ENCODE measurements at regions not wholly inside any gene's neighbourhood (a gene's known extent, or its start where the extent isn't known, plus 50 kb on each side); places are given as distances from the start of the nearest gene placed in this dataset.
"Not testable (repeated sequence)": the region's sequence is repeated elsewhere in the genome, so short reads cannot be mapped to it uniquely, and the experiment has no call there.

DNA sequence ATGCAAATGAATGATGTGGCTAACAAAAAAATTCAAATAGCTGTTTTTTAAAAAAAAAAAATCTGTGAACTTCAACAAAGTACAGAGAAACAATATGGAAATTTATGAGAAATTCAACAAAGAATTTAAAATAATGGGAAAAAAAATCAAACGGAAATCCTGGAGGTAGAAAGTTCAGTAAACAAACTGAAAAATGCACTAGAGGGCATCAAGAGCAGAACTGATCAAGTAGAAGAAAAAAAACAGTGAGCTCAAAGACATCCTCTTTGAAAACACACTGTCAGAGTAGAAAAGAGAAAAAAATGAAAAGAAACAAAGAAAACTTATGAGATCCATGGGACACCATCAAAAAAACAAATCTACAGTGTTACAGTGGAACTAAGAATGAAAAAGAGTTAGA is 2191.1 kb upstream of the DEFB115 start:
- not testable (repeated sequence) for ATAC-seq

DNA sequence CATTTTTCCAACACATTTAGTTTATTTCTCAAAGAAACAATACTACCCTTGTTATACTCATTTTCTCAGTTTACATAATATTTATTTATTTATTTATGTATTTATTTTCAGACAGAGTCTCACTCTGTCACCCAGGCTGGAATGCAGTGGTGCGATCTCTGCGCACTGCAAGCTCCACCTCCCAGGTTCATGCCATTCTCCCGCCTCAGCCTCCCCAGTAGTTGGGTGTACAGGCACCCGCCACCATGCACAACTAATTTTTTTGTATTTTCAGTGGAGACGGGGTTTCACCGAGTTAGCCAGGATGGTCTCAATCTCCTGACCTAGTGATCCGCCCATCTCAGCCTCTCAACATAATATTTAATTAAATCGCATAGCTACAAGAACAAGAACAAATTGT is 2183.8 kb upstream of the DEFB115 start:
- H3K79me2 ChIP-seq (ENCODE audit: insufficient read depth, low read length); CTCF ChIA-PET; intact Hi-C loops (cut with micrococcal nuclease); H3K9ac ChIP-seq (ENCODE audit: low read length); H3K9me3 ChIP-seq (ENCODE audit: control insufficient read depth in 1 of 2, insufficient read depth in 1 of 2, low read depth in 1 of 2, low read length in 2 of 2); H3K9me2 ChIP-seq (ENCODE audit: insufficient read depth); POLR2A ChIA-PET; H3K27me3 ChIP-seq (ENCODE audit: insufficient read depth, low read length); H2AFZ ChIP-seq (ENCODE audit: low read depth, low read length, poor library complexity, severe bottlenecking); DNase-seq (ENCODE audit: low read depth, low spot score); H3K4me1 ChIP-seq (ENCODE audit: control insufficient read depth in 1 of 2, insufficient read depth in 2 of 2, low read length in 2 of 2); H3K4me2 ChIP-seq (ENCODE audit: low read length); H3K36me3 ChIP-seq (ENCODE audit: control insufficient read depth in 1 of 2, insufficient read depth in 2 of 2, low read length in 2 of 2); H4K20me1 ChIP-seq (ENCODE audit: insufficient read depth); RAD21 ChIA-PET (ENCODE audit: low non-redundant PET in 1 of 2, low total read pairs in 2 of 2, uncharacterized antibody in 2 of 2, unreplicated experiment in 2 of 2); BruUV-seq (replicated peaks); H3K4me3 ChIP-seq (replicated peaks in 1 of 2; ENCODE audit: low read depth in 1 of 2, low read length in 2 of 2); ATAC-seq; H3K27ac ChIP-seq (ENCODE audit: low read depth, low read length): not testable (repeated sequence)

More for the DNA sequence above, 2191.1 kb upstream of the DEFB115 start:
- H2AFZ ChIP-seq (ENCODE audit: low read depth, low read length, poor library complexity, severe bottlenecking); H3K4me3 ChIP-seq (replicated peaks in 1 of 2; ENCODE audit: low read depth in 1 of 2, low read length in 2 of 2); CTCF ChIA-PET; H3K9me3 ChIP-seq (ENCODE audit: control insufficient read depth in 1 of 2, insufficient read depth in 1 of 2, low read depth in 1 of 2, low read length in 2 of 2); H3K27me3 ChIP-seq (ENCODE audit: insufficient read depth, low read length); H3K36me3 ChIP-seq (ENCODE audit: control insufficient read depth in 1 of 2, insufficient read depth in 2 of 2, low read length in 2 of 2); RAD21 ChIA-PET (ENCODE audit: low non-redundant PET in 1 of 2, low total read pairs in 2 of 2, uncharacterized antibody in 2 of 2, unreplicated experiment in 2 of 2); H3K4me1 ChIP-seq (ENCODE audit: control insufficient read depth in 1 of 2, insufficient read depth in 2 of 2, low read length in 2 of 2); H4K20me1 ChIP-seq (ENCODE audit: insufficient read depth); intact Hi-C loops (cut with micrococcal nuclease); BruUV-seq (replicated peaks); H3K79me2 ChIP-seq (ENCODE audit: insufficient read depth, low read length); DNase-seq (ENCODE audit: low read depth, low spot score); H3K4me2 ChIP-seq (ENCODE audit: low read length); H3K9ac ChIP-seq (ENCODE audit: low read length); H3K27ac ChIP-seq (ENCODE audit: low read depth, low read length); POLR2A ChIA-PET; H3K9me2 ChIP-seq (ENCODE audit: insufficient read depth): not testable (repeated sequence)

DNA sequence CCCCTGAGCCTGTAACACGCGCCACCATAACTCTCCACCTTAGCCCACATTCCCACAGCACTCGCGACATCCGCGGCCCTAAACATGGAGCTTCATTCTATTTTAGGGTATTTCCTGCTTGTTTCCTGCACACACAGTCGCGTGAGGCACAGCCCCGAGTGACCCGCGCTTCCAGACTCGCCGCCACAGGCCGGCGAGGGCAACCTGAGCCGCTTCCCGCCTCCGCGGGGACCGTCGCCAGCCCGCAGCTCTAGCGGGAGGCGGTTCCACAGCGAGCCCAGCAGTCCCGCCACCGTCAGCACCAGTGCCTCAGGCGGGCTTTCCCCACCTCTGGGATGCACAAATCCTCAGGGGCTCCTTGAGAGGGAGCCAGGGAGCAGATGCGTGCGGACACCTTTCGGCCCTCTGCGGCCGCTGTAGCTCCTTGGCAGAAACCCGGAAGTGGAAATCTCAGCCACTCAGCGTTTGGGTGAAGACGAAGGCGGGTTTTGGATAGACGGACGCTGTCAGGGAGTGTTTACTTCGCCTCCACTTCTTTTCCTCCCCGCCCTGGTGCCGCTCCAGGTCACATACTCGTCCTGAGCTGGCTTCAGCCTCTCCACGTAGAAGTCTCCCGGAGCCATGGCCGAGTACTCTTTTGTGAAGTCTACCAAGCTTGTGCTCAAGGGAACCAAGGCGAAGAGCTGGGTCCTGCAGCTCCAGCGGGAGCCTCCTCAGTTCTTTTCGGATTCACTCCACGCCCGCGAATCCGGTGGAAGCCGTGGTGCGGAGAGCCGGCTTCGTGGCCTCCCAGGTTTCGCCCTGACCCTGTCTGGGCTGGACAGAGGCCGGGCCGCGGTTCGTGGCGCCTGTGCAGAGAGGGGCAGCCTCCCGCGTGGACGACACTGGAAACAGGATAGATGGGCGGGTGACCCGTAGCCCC is 2177.4 kb upstream of the DEFB115 start:
- Histone ChIP-seq H3K4me2 (ENCODE audit: low read length) (no peak overlapping the region), H3K4me3 (replicated peaks in 1 of 2; ENCODE audit: low read depth in 1 of 2, low read length in 2 of 2) (no peak overlapping the region), H3K36me3 (ENCODE audit: control insufficient read depth in 1 of 2, insufficient read depth in 2 of 2, low read length in 2 of 2) (no peaks in the 10 kb centered on the region), H3K9me3 (ENCODE audit: control insufficient read depth in 1 of 2, insufficient read depth in 1 of 2, low read depth in 1 of 2, low read length in 2 of 2) (peaks cover 3 to 18% of the 10 kb centered on the region in 2 experiments; a peak in 1 of 4 replicates), H3K9ac (ENCODE audit: low read length) (no peak overlapping the region), H3K9me2 (ENCODE audit: insufficient read depth) (no peaks in the 10 kb centered on the region), H3K79me2 (ENCODE audit: insufficient read depth, low read length) (no peaks in the 10 kb centered on the region), H3K27me3 (ENCODE audit: insufficient read depth, low read length) (no peaks in the 10 kb centered on the region), H3K4me1 (ENCODE audit: control insufficient read depth in 1 of 2, insufficient read depth in 2 of 2, low read length in 2 of 2) (no peaks in the 10 kb centered on the region), H2AFZ (ENCODE audit: low read depth, low read length, poor library complexity, severe bottlenecking) (no peak overlapping the region), H4K20me1 (ENCODE audit: insufficient read depth) (no peaks in the 10 kb centered on the region), H3K27ac (ENCODE audit: low read depth, low read length) (no peak overlapping the region)
- DNase-seq (ENCODE audit: low read depth, low spot score) (no peak), ATAC-seq (no peak)
- POLR2A ChIA-PET = no interaction called here
- BruUV-seq (replicated peaks) = no TSS peak
- RAD21 ChIA-PET (ENCODE audit: low non-redundant PET in 1 of 2, low total read pairs in 2 of 2, uncharacterized antibody in 2 of 2, unreplicated experiment in 2 of 2) = no interaction called here
- CTCF ChIA-PET = no interaction called here
- TF ChIP-seq, protein P1, sequence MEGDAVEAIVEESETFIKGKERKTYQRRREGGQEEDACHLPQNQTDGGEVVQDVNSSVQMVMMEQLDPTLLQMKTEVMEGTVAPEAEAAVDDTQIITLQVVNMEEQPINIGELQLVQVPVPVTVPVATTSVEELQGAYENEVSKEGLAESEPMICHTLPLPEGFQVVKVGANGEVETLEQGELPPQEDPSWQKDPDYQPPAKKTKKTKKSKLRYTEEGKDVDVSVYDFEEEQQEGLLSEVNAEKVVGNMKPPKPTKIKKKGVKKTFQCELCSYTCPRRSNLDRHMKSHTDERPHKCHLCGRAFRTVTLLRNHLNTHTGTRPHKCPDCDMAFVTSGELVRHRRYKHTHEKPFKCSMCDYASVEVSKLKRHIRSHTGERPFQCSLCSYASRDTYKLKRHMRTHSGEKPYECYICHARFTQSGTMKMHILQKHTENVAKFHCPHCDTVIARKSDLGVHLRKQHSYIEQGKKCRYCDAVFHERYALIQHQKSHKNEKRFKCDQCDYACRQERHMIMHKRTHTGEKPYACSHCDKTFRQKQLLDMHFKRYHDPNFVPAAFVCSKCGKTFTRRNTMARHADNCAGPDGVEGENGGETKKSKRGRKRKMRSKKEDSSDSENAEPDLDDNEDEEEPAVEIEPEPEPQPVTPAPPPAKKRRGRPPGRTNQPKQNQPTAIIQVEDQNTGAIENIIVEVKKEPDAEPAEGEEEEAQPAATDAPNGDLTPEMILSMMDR (IDR thresholded peaks at IDR 0.05 in 2 of 3, conservative IDR thresholded peaks at IDR 0.05 in 1 of 3; ENCODE audit: borderline replicate concordance in 1 of 3, insufficient read depth in 1 of 3, low read depth in 2 of 3, low read length in 2 of 3) = no peak
- TF ChIP-seq, protein P2, sequence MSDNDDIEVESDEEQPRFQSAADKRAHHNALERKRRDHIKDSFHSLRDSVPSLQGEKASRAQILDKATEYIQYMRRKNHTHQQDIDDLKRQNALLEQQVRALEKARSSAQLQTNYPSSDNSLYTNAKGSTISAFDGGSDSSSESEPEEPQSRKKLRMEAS (IDR thresholded peaks at IDR 0.05) = no peak
- TF ChIP-seq SRF (IDR thresholded peaks at IDR 0.05; ENCODE audit: low read depth) = no peak
- intact Hi-C loops (cut with micrococcal nuclease) = no loop called here

DNA sequence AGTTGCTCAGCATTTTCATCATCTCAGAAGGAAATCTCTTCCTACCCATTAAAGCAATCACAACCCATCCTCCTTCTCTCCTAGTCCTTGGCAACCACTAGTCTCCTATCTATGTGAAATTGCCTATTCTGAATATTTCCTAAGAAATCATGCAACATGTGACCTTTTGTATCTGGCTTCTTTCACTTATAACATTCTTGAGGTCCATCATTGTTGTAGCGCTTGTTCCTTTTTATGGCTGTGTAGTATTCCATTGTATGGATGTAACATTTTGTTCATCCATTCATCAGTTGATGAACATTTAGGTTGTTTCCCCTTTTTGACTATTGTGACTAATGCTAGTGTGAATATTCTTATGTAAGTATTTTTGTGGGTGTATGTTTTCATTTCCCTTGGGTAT is 2175.8 kb upstream of the DEFB115 start:
- H3K27ac ChIP-seq (ENCODE audit: low read depth, low read length); DNase-seq (ENCODE audit: low read depth, low spot score); BruUV-seq (replicated peaks); H3K36me3 ChIP-seq (ENCODE audit: control insufficient read depth in 1 of 2, insufficient read depth in 2 of 2, low read length in 2 of 2); CTCF ChIA-PET; H3K27me3 ChIP-seq (ENCODE audit: insufficient read depth, low read length); H4K20me1 ChIP-seq (ENCODE audit: insufficient read depth); H3K4me3 ChIP-seq (replicated peaks in 1 of 2; ENCODE audit: low read depth in 1 of 2, low read length in 2 of 2); H2AFZ ChIP-seq (ENCODE audit: low read depth, low read length, poor library complexity, severe bottlenecking); H3K79me2 ChIP-seq (ENCODE audit: insufficient read depth, low read length); intact Hi-C loops (cut with micrococcal nuclease); RAD21 ChIA-PET (ENCODE audit: low non-redundant PET in 1 of 2, low total read pairs in 2 of 2, uncharacterized antibody in 2 of 2, unreplicated experiment in 2 of 2); H3K4me2 ChIP-seq (ENCODE audit: low read length); H3K9me2 ChIP-seq (ENCODE audit: insufficient read depth); H3K9ac ChIP-seq (ENCODE audit: low read length); H3K4me1 ChIP-seq (ENCODE audit: control insufficient read depth in 1 of 2, insufficient read depth in 2 of 2, low read length in 2 of 2); POLR2A ChIA-PET; ATAC-seq: not testable (repeated sequence)
- H3K9me3 ChIP-seq (ENCODE audit: control insufficient read depth in 1 of 2, insufficient read depth in 1 of 2, low read depth in 1 of 2, low read length in 2 of 2) = peaks cover 6 to 13% of the 10 kb centered on the region in 2 experiments; a peak in 2 of 4 replicates

All from HCT116 (cell line).